Vagina (tissue), 2 donors: ENCODE measurements at regions not wholly inside any gene's neighbourhood (a gene's known extent, or its start where the extent isn't known, plus 50 kb on each side); places are given as distances from the start of the nearest gene placed in this dataset.

Source experiments
- POLR2AphosphoS5 ChIP-seq, 2 donors: sonication (generic); formaldehyde crosslinking; IDR thresholded peaks; one replicate each; pipeline ENCODE4 v1.9.0; 2017; ENCODE audit warnings: antibody characterized with exemption in 2 of 2, mild to moderate bottlenecking in 2 of 2, low read depth in 1 of 2; ENCODE audit not compliant: insufficient read depth in 1 of 2
- TF ChIP-seq, protein P1 (sequence below), 3 experiments: fragments of 450-650 bp in 2 of 3; fragments of 200-600 bp in 1 of 3; sonication (generic) in 1 of 3; IDR thresholded peaks; one replicate each; pipeline ENCODE4 v1.5.1; 2017 to 2019; ENCODE audit warnings: antibody characterized with exemption in 3 of 3, mild to moderate bottlenecking in 2 of 3, moderate library complexity in 2 of 3

DNA sequence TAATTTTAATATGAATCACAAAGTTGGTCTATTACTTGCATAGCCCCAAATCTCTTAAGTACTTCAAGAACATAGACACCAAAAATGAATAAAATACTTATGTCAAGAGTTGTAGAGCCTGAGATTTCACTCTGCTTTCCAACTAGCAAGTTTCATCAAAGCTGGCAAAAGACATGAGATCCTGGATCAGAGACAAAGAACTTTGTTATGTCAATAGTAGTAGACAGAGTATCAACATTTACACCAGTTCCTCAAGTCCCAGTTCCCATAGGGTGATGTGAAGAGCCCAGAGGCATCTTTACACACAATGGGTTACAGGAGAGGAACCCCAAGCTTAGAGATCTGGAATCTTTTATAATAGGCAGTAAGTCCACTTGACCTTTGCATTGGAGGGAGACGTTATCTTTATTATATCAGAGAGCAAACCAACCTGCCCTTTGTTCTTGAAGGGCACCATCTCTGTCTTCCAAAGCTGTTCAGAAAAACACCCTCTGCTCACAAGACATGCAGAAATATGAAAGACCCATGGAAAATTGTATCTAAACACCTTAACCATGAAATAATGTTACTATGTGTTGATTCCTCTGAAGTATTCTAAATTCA lies 174.4 kb upstream of the GALNT2 start:
- TF ChIP-seq, protein P1, sequence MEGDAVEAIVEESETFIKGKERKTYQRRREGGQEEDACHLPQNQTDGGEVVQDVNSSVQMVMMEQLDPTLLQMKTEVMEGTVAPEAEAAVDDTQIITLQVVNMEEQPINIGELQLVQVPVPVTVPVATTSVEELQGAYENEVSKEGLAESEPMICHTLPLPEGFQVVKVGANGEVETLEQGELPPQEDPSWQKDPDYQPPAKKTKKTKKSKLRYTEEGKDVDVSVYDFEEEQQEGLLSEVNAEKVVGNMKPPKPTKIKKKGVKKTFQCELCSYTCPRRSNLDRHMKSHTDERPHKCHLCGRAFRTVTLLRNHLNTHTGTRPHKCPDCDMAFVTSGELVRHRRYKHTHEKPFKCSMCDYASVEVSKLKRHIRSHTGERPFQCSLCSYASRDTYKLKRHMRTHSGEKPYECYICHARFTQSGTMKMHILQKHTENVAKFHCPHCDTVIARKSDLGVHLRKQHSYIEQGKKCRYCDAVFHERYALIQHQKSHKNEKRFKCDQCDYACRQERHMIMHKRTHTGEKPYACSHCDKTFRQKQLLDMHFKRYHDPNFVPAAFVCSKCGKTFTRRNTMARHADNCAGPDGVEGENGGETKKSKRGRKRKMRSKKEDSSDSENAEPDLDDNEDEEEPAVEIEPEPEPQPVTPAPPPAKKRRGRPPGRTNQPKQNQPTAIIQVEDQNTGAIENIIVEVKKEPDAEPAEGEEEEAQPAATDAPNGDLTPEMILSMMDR (IDR thresholded peaks at IDR 0.05), result no peak
- TF ChIP-seq POLR2AphosphoS5 (IDR thresholded peaks at IDR 0.05; ENCODE audit: insufficient read depth in 1 of 2, low read depth in 1 of 2), result no peak
